Progenitor cell of endocrine pancreas (in vitro differentiated cells): ENCODE measurements at regions not wholly inside any gene's neighbourhood (a gene's known extent, or its start where the extent isn't known, plus 50 kb on each side); places are given as distances from the start of the nearest gene placed in this dataset.
"Not testable (repeated sequence)": the region's sequence is repeated elsewhere in the genome, so short reads cannot be mapped to it uniquely, and the experiment has no call there.

Experiments
- DNase-seq: peaks from one replicate; pipeline ENCODE4 v3.0.0; 2021; ENCODE audit warnings: low spot score; ENCODE audit not compliant: unreplicated experiment
- H3K27ac Mint-ChIP-seq: 2 replicates; pipeline ENCODE4 v1.8.0; 2021; ENCODE audit warnings: mild to moderate bottlenecking, moderate library complexity, mixed read lengths
- H3K27me3 Mint-ChIP-seq: 2 replicates; pipeline ENCODE4 v1.8.0; 2021; ENCODE audit warnings: mixed read lengths
- H3K36me3 Mint-ChIP-seq: 2 replicates; pipeline ENCODE4 v1.8.0; 2022; ENCODE audit warnings: mixed read lengths; ENCODE audit not compliant: insufficient read depth
- H3K4me1 Mint-ChIP-seq: 2 replicates; pipeline ENCODE4 v1.8.0; 2021; ENCODE audit warnings: low read depth, mixed read lengths
- H3K4me3 Mint-ChIP-seq: 2 replicates; pipeline ENCODE4 v1.8.0; 2021; ENCODE audit warnings: low read depth, mild to moderate bottlenecking, moderate library complexity, mixed read lengths
- H3K9me3 Mint-ChIP-seq: 2 replicates; pipeline ENCODE4 v1.8.0; 2021; ENCODE audit warnings: low read depth, mixed read lengths
- CTCF ChIP-seq: fragments of 200-600 bp; sonication (generic); IDR thresholded peaks from one replicate; pipeline ENCODE4 v1.5.0; 2021; ENCODE audit warnings: antibody characterized with exemption, mild to moderate bottlenecking; ENCODE audit not compliant: unreplicated experiment

GRCh38 chr2:208793434-208793833 lies 386.8 kb downstream of the PTH2R start:
- TF ChIP-seq CTCF: no peak
- no peak for DNase-seq
- Mint-ChIP-seq H3K9me3 (no peaks in the 10 kb centered on the region), H3K4me1 (no peaks in the 10 kb centered on the region), H3K27me3 (no peaks in the 10 kb centered on the region), H3K4me3 (no peak overlapping the region), H3K36me3 (no peaks in the 10 kb centered on the region), H3K27ac (no peak overlapping the region)

- Mint-ChIP-seq H3K4me3 (no peak overlapping the region), H3K36me3 (no peaks in the 10 kb centered on the region), H3K9me3 (no peaks in the 10 kb centered on the region), H3K27ac (no peak overlapping the region), H3K27me3 (no peaks in the 10 kb centered on the region), H3K4me1 (no peaks in the 10 kb centered on the region)
- no peak for TF ChIP-seq CTCF
- no peak for DNase-seq
These were observed 387.8 kb downstream of the PTH2R start for GRCh38 chr2:208794288-208794975.

GRCh38 chr2:208798698-208799097 lies 392.1 kb downstream of the PTH2R start:
- H3K27me3 Mint-ChIP-seq: no peaks in the 10 kb centered on the region
- no peaks in the 10 kb centered on the region for H3K36me3 Mint-ChIP-seq
- no peak overlapping the region for H3K4me3 Mint-ChIP-seq
- no peak for DNase-seq
- TF ChIP-seq CTCF: no peak
- H3K4me1 Mint-ChIP-seq: no peaks in the 10 kb centered on the region
- no peak overlapping the region for H3K27ac Mint-ChIP-seq
- peaks cover 4% of the 10 kb centered on the region for H3K9me3 Mint-ChIP-seq

GRCh38 chr2:208799397-208799796 lies 392.8 kb downstream of the PTH2R start:
- H3K27ac Mint-ChIP-seq: no peak overlapping the region
- no peak overlapping the region for H3K4me3 Mint-ChIP-seq
- no peaks in the 10 kb centered on the region for H3K4me1 Mint-ChIP-seq
- H3K27me3 Mint-ChIP-seq: no peaks in the 10 kb centered on the region
- H3K9me3 Mint-ChIP-seq: peaks cover 4% of the 10 kb centered on the region
- no peaks in the 10 kb centered on the region for H3K36me3 Mint-ChIP-seq
- TF ChIP-seq CTCF: no peak
- DNase-seq: no peak

GRCh38 chr2:208800887-208801286 lies 394.3 kb downstream of the PTH2R start:
- not testable (repeated sequence) for DNase-seq, H3K4me1 Mint-ChIP-seq, H3K36me3 Mint-ChIP-seq

GRCh38 chr2:208807756-208808155 lies 401.2 kb downstream of the PTH2R start:
- no peak overlapping the region for H3K27ac Mint-ChIP-seq
- H3K36me3 Mint-ChIP-seq: peaks cover 1% of the 10 kb centered on the region
- DNase-seq: no peak
- H3K4me1 Mint-ChIP-seq: no peaks in the 10 kb centered on the region
- no peaks in the 10 kb centered on the region for H3K9me3 Mint-ChIP-seq
- TF ChIP-seq CTCF: no peak
- no peaks in the 10 kb centered on the region for H3K27me3 Mint-ChIP-seq
- H3K4me3 Mint-ChIP-seq: no peak overlapping the region

More at GRCh38 chr2:208800887-208801286, 394.3 kb downstream of the PTH2R start:
- H3K27me3 Mint-ChIP-seq, H3K9me3 Mint-ChIP-seq, H3K4me3 Mint-ChIP-seq, H3K27ac Mint-ChIP-seq: not testable (repeated sequence)

GRCh38 chr2:208811885-208812284 lies 405.3 kb downstream of the PTH2R start:
- not testable (repeated sequence) for H3K4me1 Mint-ChIP-seq, H3K27me3 Mint-ChIP-seq, H3K4me3 Mint-ChIP-seq, H3K36me3 Mint-ChIP-seq, DNase-seq, H3K27ac Mint-ChIP-seq, H3K9me3 Mint-ChIP-seq
